Neural progenitor cell (in vitro differentiated cells): ENCODE measurements at regions not wholly inside any gene's neighbourhood (a gene's known extent, or its start where the extent isn't known, plus 50 kb on each side); places are given as distances from the start of the nearest gene placed in this dataset.
"Not testable (repeated sequence)": the region's sequence is repeated elsewhere in the genome, so short reads cannot be mapped to it uniquely, and the experiment has no call there.

Experiments used
- DNase-seq: peaks from one replicate; pipeline ENCODE4 v3.0.0-alpha.2; 2016; ENCODE audit warnings: low spot score
- H2AFZ ChIP-seq: fragments of 200-600 bp; sonication (generic); replicated peaks from 2 replicates; pipeline ENCODE4 v1.6.1; 2016; ENCODE audit warnings: antibody characterized with exemption
- H3F3A ChIP-seq: fragments of 200-600 bp; sonication (generic); 2 replicates; pipeline ENCODE4 v1.6.1; 2016; ENCODE audit warnings: antibody characterized with exemption, low read depth
- H3K27ac ChIP-seq: fragments of 200-600 bp; sonication (generic); 2 replicates; pipeline ENCODE4 v1.5.1; 2016; ENCODE audit warnings: mild to moderate bottlenecking
- H3K27me3 ChIP-seq: fragments of 200-600 bp; sonication (generic); 2 replicates; pipeline ENCODE4 v1.6.1; 2016; ENCODE audit warnings: mild to moderate bottlenecking, moderate library complexity
- H3K36me3 ChIP-seq: fragments of 200-600 bp; sonication (generic); 2 replicates; pipeline ENCODE4 v1.5.1; 2016
- H3K4me1 ChIP-seq: fragments of 200-600 bp; sonication (generic); 2 replicates; pipeline ENCODE4 v1.6.1; 2016; ENCODE audit warnings: mixed run types
- H3K4me2 ChIP-seq: fragments of 200-600 bp; sonication (generic); 2 replicates; pipeline ENCODE4 v1.6.1; 2016
- H3K4me3 ChIP-seq: fragments of 200-600 bp; sonication (generic); 2 replicates; pipeline ENCODE4 v1.5.1; 2016
- H3K79me2 ChIP-seq: fragments of 200-600 bp; sonication (generic); 2 replicates; pipeline ENCODE4 v1.6.1; 2016; ENCODE audit warnings: low read depth
- H3K9ac ChIP-seq: fragments of 200-600 bp; sonication (generic); 2 replicates; pipeline ENCODE4 v1.6.1; 2016
- H3K9me3 ChIP-seq: fragments of 200-600 bp; sonication (generic); 2 replicates; pipeline ENCODE4 v1.5.1; 2016; ENCODE audit warnings: low read depth
- H4K20me1 ChIP-seq: fragments of 200-600 bp; sonication (generic); 2 replicates; pipeline ENCODE4 v1.6.1; 2016; ENCODE audit warnings: low read depth
- H3K27ac Mint-ChIP-seq: 3 replicates; pipeline ENCODE4 v1.8.0; 2021; ENCODE audit warnings: mixed read lengths
- H3K27me3 Mint-ChIP-seq: 2 replicates; pipeline ENCODE4 v1.8.0; 2022; ENCODE audit warnings: low read depth, mild to moderate bottlenecking, inconsistent platforms, moderate library complexity, mixed read lengths; ENCODE audit not compliant: insufficient read depth
- H3K36me3 Mint-ChIP-seq: 3 replicates; pipeline ENCODE4 v1.8.0; 2021; ENCODE audit warnings: mixed read lengths
- H3K4me1 Mint-ChIP-seq: 3 replicates; pipeline ENCODE4 v1.8.0; 2021; ENCODE audit warnings: mixed read lengths
- H3K4me3 Mint-ChIP-seq: 3 replicates; pipeline ENCODE4 v1.8.0; 2021; ENCODE audit warnings: mild to moderate bottlenecking, moderate library complexity, mixed read lengths
- H3K9me3 Mint-ChIP-seq: 3 replicates; pipeline ENCODE4 v1.8.0; 2020; ENCODE audit warnings: mixed read lengths
- CTCF ChIP-seq: fragments of 200-600 bp; sonication (generic); IDR thresholded peaks from 2 replicates; pipeline ENCODE4 v1.5.1; 2017; ENCODE audit warnings: antibody characterized with exemption, mild to moderate bottlenecking
- EZH2 ChIP-seq: fragments of 200-600 bp; sonication (generic); IDR thresholded peaks from 2 replicates; pipeline ENCODE4 v1.6.1; 2017; ENCODE audit warnings: antibody characterized with exemption, mild to moderate bottlenecking, moderate library complexity
- EZH2phosphoT487 ChIP-seq: fragments of 200-600 bp; sonication (generic); IDR thresholded peaks from 2 replicates; pipeline ENCODE4 v1.6.1; 2017; ENCODE audit warnings: antibody characterized with exemption

- H3K27me3 ChIP-seq: no peaks in the 10 kb centered on the region
- H3F3A ChIP-seq: no peaks in the 10 kb centered on the region
- no peaks in the 10 kb centered on the region for H3K79me2 ChIP-seq
- H3K4me1 ChIP-seq: no peaks in the 10 kb centered on the region
- Mint-ChIP-seq H3K9me3 (peaks cover 3% of the 10 kb centered on the region), H3K27me3 (no peaks in the 10 kb centered on the region), H3K4me1 (peaks cover 4% of the 10 kb centered on the region), H3K36me3 (no peaks in the 10 kb centered on the region), H3K27ac (no peak overlapping the region), H3K4me3 (no peak overlapping the region)
- H3K4me3 ChIP-seq: no peak overlapping the region
- H4K20me1 ChIP-seq: no peaks in the 10 kb centered on the region
- H3K36me3 ChIP-seq: no peaks in the 10 kb centered on the region
- H3K4me2 ChIP-seq: no peak overlapping the region
- TF ChIP-seq EZH2 (no peak), EZH2phosphoT487 (no peak), CTCF (no peak)
- H3K9me3 ChIP-seq: no peaks in the 10 kb centered on the region
- H3K27ac ChIP-seq: no peak overlapping the region
- DNase-seq: no peak
- no peak overlapping the region for H3K9ac ChIP-seq
- H2AFZ ChIP-seq: no peak overlapping the region
These were observed 1077.1 kb downstream of the TYW1 start for GRCh38 chr7:68073701-68074100.

- DNase-seq: no peak
- no peaks in the 10 kb centered on the region for H3K36me3 Mint-ChIP-seq
- H3K27me3 Mint-ChIP-seq: peaks cover 3% of the 10 kb centered on the region
- Histone ChIP-seq H3K9me3 (no peaks in the 10 kb centered on the region), H3K4me2 (no peak overlapping the region), H3K4me3 (no peak overlapping the region), H4K20me1 (no peaks in the 10 kb centered on the region), H3F3A (no peaks in the 10 kb centered on the region), H3K9ac (no peak overlapping the region), H2AFZ (no peak overlapping the region), H3K4me1 (no peaks in the 10 kb centered on the region), H3K27me3 (no peaks in the 10 kb centered on the region), H3K79me2 (no peaks in the 10 kb centered on the region), H3K27ac (no peak overlapping the region), H3K36me3 (no peaks in the 10 kb centered on the region)
- H3K9me3 Mint-ChIP-seq: peaks cover 5% of the 10 kb centered on the region
- no peak overlapping the region for H3K4me3 Mint-ChIP-seq
- H3K27ac Mint-ChIP-seq: no peak overlapping the region
- TF ChIP-seq CTCF: no peak
- TF ChIP-seq EZH2: no peak
- no peak for TF ChIP-seq EZH2phosphoT487
- H3K4me1 Mint-ChIP-seq: peaks cover 4% of the 10 kb centered on the region
These were observed 1077.6 kb downstream of the TYW1 start for GRCh38 chr7:68074242-68074641.

- Histone ChIP-seq H2AFZ (no peak overlapping the region), H4K20me1 (no peaks in the 10 kb centered on the region), H3K9ac (no peak overlapping the region)
These were observed 1081.6 kb downstream of the TYW1 start for GRCh38 chr7:68078157-68078710.

GRCh38 chr7:68082066-68082960, 1085.7 kb downstream of the TYW1 start:
- not testable (repeated sequence) for H2AFZ ChIP-seq, H3K27me3 ChIP-seq, H3K4me3 ChIP-seq, H3K27ac Mint-ChIP-seq, H3K4me1 ChIP-seq, DNase-seq, H3K9ac ChIP-seq, H3K4me1 Mint-ChIP-seq, H3K27ac ChIP-seq, H3F3A ChIP-seq, H3K4me2 ChIP-seq, H3K36me3 ChIP-seq, H3K36me3 Mint-ChIP-seq, H3K4me3 Mint-ChIP-seq, H3K9me3 ChIP-seq, H3K79me2 ChIP-seq, H4K20me1 ChIP-seq
- peaks cover 11% of the 10 kb centered on the region for H3K27me3 Mint-ChIP-seq
- peaks cover 36% of the 10 kb centered on the region for H3K9me3 Mint-ChIP-seq

More at GRCh38 chr7:68078157-68078710, 1081.6 kb downstream of the TYW1 start:
- H3K9me3 Mint-ChIP-seq: peaks cover 24% of the 10 kb centered on the region
- peaks cover 5% of the 10 kb centered on the region for H3K36me3 Mint-ChIP-seq
- TF ChIP-seq CTCF: no peak
- no peak for TF ChIP-seq EZH2phosphoT487
- no peak for TF ChIP-seq EZH2
- no peak overlapping the region for H3K4me3 Mint-ChIP-seq
- no peaks in the 10 kb centered on the region for H3K9me3 ChIP-seq
- H3K27me3 Mint-ChIP-seq: peaks cover 8% of the 10 kb centered on the region
- H3K27ac ChIP-seq: no peak overlapping the region
- H3K4me1 Mint-ChIP-seq: peaks cover 4% of the 10 kb centered on the region
- DNase-seq: no peak
- no peaks in the 10 kb centered on the region for H3K4me1 ChIP-seq
- no peak overlapping the region for H3K4me2 ChIP-seq
- H3K79me2 ChIP-seq: no peaks in the 10 kb centered on the region
- no peak overlapping the region for H3K27ac Mint-ChIP-seq
- no peaks in the 10 kb centered on the region for H3K27me3 ChIP-seq
- H3K36me3 ChIP-seq: no peaks in the 10 kb centered on the region
- H3K4me3 ChIP-seq: no peak overlapping the region
- no peaks in the 10 kb centered on the region for H3F3A ChIP-seq

GRCh38 chr7:68082961-68083657, 1086.5 kb downstream of the TYW1 start:
- H3K4me1 Mint-ChIP-seq, H3K36me3 ChIP-seq, H3K4me3 ChIP-seq, H3K9ac ChIP-seq, DNase-seq, H3K27me3 ChIP-seq, H3K27ac Mint-ChIP-seq, H2AFZ ChIP-seq, H3K4me1 ChIP-seq, H3F3A ChIP-seq, H3K79me2 ChIP-seq, H3K36me3 Mint-ChIP-seq, H3K27ac ChIP-seq, H4K20me1 ChIP-seq, H3K4me3 Mint-ChIP-seq, H3K4me2 ChIP-seq, H3K9me3 ChIP-seq: not testable (repeated sequence)
- H3K9me3 Mint-ChIP-seq: peaks cover 35% of the 10 kb centered on the region
- peaks cover 13% of the 10 kb centered on the region for H3K27me3 Mint-ChIP-seq
